ENCODE measurements at regions not wholly inside any gene's neighbourhood (a gene's known extent, or its start where the extent isn't known, plus 50 kb on each side); places are given as distances from the start of the nearest gene placed in this dataset.

DNA sequence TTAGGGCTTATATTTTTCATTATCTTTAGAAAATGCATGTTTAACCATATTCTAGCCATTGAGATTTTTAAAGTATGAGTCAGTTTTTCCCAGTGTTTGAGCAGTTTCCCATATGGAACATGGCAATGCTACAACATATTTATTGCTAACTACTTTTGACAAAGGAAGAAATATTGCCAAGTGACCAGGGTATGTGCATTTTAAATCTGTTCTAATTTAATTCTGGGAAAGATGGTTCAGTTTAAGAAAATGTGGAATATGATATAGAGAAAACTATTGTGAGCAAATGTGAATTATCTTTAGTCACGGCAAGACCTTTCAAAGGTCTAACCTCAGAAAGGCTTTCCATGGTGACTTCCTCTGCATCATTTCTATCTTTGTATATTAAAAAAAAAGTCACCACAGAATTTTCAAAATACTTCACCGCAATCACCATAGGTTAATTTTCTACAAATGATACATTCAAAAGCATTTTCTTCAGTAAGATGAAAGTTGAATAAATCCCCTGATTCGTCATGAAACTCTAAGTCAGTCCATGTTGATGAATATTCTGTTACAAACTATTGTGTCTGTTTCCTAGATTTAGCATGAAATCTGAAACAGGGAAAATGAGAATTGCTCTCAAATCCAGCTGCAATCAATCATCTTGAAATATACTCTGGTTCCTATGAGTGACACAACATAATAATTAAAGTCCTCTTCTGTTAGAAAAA, 2349.0 kb upstream of the TENM3 start:
- Histone ChIP-seq H4K20me1 (ENCODE audit: insufficient read depth, low read length) (no peaks in the 10 kb centered on the region), H4K8ac (ENCODE audit: low read depth in 2 of 2, low read length in 2 of 2) (no peak overlapping the region), H3K56ac (ENCODE audit: extremely low read depth, insufficient read depth, low read length) (no peak overlapping the region), H2AK9ac (replicated peaks; ENCODE audit: low read depth, low read length, poor library complexity) (no peak overlapping the region), H3K27me3 (ENCODE audit: control insufficient read depth, insufficient read depth, low read length) (no peaks in the 10 kb centered on the region), H4K91ac (ENCODE audit: insufficient read depth, low read depth, low read length) (no peak overlapping the region), H3K18ac (ENCODE audit: low read depth, low read length) (no peak overlapping the region; the same call in 1 of the 2 replicates), H3K23ac (ENCODE audit: low read depth, low read length) (no peak overlapping the region), H3K27ac (ENCODE audit: insufficient read depth, low read length) (peak overlapping the region; percentile 49; the same call in 1 of the 2 replicates), H2AK5ac (ENCODE audit: low read depth, low read length) (no peak overlapping the region), H3K9ac (ENCODE audit: low read depth, low read length) (no peak overlapping the region), H3K79me1 (ENCODE audit: low read depth in 1 of 2, low read length in 2 of 2) (no peaks in the 10 kb centered on the region), H2BK5ac (ENCODE audit: low read depth, low read length, poor library complexity, severe bottlenecking) (peak overlapping the region; percentile 11), H2BK20ac (ENCODE audit: low read depth, low read length) (no peak overlapping the region), H3K14ac (replicated peaks; ENCODE audit: low read depth, low read length) (no peak overlapping the region), H4K5ac (ENCODE audit: low read depth, low read length) (no peak overlapping the region), H2AFZ (replicated peaks; ENCODE audit: low read length, poor library complexity) (no peak overlapping the region), H3K9me3 (ENCODE audit: control insufficient read depth, insufficient read depth, low read length) (0 out of 2 replicates have a peak, but pooled peaks cover 2% of the 10 kb centered on the region), H3K36me3 (ENCODE audit: control insufficient read depth, insufficient read depth, low read length) (no peaks in the 10 kb centered on the region), H3K4me2 (ENCODE audit: low read depth, low read length) (no peak overlapping the region; the same call in 1 of the 2 replicates), H3K4me3 (ENCODE audit: insufficient read depth, low read depth, low read length) (no peak overlapping the region), H3K4me1 (ENCODE audit: control insufficient read depth, insufficient read depth, low read length) (peaks cover 5% of the 10 kb centered on the region; the same call in 1 of the 2 replicates), H3K9me1 (ENCODE audit: insufficient read depth, low read length) (no peaks in the 10 kb centered on the region), H3K4ac (ENCODE audit: low read depth, low read length) (no peak overlapping the region; the same call in 1 of the 2 replicates), H2BK15ac (ENCODE audit: low read depth, low read length) (no peak overlapping the region), H2BK120ac (ENCODE audit: low read depth, low read length) (no peak overlapping the region)
- CTCF ChIA-PET, result no interaction called here
- in situ Hi-C loops (cut with MboI; ENCODE audit: low sequenced_read_pairs) (no loop called here), dilution Hi-C loops (cut with HindIII; ENCODE audit: low sequenced_read_pairs, unreplicated experiment) (no loop called here), intact Hi-C loops (cut with micrococcal nuclease) (no loop called here)
- no CpG with 5 or more reads among the region's 3 CpGs for WGBS, 2 experiments (ENCODE audit: extremely low coverage in 2 of 2, insufficient read length in 1 of 2)
- TF ChIP-seq MXI1 (IDR thresholded peaks at IDR 0.05; ENCODE audit: borderline replicate concordance, low read depth, low read length) (no peak), MAFK (IDR thresholded peaks at IDR 0.05; ENCODE audit: low read depth, low read length) (no peak), NFE2L2 (IDR thresholded peaks at IDR 0.05; ENCODE audit: low read depth, low read length) (no peak), BHLHE40 (IDR thresholded peaks at IDR 0.05; ENCODE audit: low read depth, low read length) (no peak), CTCF (conservative IDR thresholded peaks at IDR 0.05; ENCODE audit: low read depth, low read length) (no peak), RFX5 (IDR thresholded peaks at IDR 0.05; ENCODE audit: low read depth, low read length) (no peak)
- POLR2A ChIA-PET (ENCODE audit: unreplicated experiment), result no interaction called here
- DNase-seq, result peak; percentile 73
- BruUV-seq (replicated peaks), result no TSS peak
- ATAC-seq (ENCODE audit: low read depth), result peak; percentile 72

Data from IMR-90 (cell line).